ENCODE measurements at regions not wholly inside any gene's neighbourhood (a gene's known extent, or its start where the extent isn't known, plus 50 kb on each side); places are given as distances from the start of the nearest gene placed in this dataset.

DNA sequence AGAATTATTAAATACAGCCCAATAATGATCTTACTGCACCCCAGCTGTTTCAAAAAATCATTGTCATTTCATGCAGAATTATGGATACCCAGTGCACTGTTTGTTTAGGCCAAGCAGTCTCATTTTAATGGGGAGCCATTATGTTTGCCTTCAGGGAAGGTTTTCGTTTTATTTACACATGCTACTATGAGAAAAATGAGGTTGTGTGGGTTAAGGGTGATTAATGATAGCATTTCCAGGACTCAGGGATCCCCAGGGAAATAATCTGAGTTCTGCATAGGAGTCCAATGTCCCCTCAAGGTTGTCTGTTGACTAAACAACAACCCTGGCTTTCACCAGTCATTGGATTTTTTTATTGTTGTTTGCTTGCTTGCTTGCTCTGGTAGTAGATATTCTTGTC, 71.0 kb upstream of the ZP4 start:
- no peak for TF ChIP-seq CTCF (IDR thresholded peaks at IDR 0.05; ENCODE audit: extremely low read depth, insufficient read depth, missing control alignments)
- no peak for DNase-seq (ENCODE audit: low spot score)
- in situ Hi-C loops (cut with MboI; ENCODE audit: low pct_unique_long_range_greater_than_20kb, low sequenced_read_pairs, unreplicated experiment): no loop called here

DNA sequence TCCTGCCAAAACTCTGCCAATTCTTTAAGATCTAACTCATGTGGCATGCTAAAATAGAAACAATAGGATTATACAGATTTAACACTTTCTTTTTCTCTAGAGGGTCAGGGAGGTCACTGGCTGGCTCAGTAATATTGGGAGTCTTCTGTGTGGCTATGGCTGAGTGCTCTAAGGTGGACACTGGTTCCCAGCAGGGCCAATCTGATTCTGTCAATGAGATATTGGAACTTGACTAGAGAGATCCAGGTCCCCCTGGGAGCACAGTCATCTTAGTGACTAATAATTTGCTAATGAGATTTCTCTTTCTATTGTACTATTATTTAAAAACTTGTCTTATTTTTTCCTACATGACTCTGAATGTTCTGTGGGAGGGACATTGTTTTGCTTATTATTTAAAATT, 69.1 kb upstream of the ZP4 start:
- no peak for TF ChIP-seq CTCF (IDR thresholded peaks at IDR 0.05; ENCODE audit: extremely low read depth, insufficient read depth, missing control alignments)
- no peak for DNase-seq (ENCODE audit: low spot score)
- in situ Hi-C loops (cut with MboI; ENCODE audit: low pct_unique_long_range_greater_than_20kb, low sequenced_read_pairs, unreplicated experiment): no loop called here

- no peak for DNase-seq (ENCODE audit: low spot score)
- TF ChIP-seq CTCF (IDR thresholded peaks at IDR 0.05; ENCODE audit: extremely low read depth, insufficient read depth, missing control alignments): no peak
- in situ Hi-C loops (cut with MboI; ENCODE audit: low pct_unique_long_range_greater_than_20kb, low sequenced_read_pairs, unreplicated experiment): no loop called here
Observed at GRCh38 chr1:237953238-237953637, 62.5 kb upstream of the ZP4 start.
